K562 (cell line): ENCODE measurements at regions not wholly inside any gene's neighbourhood (a gene's known extent, or its start where the extent isn't known, plus 50 kb on each side); places are given as distances from the start of the nearest gene placed in this dataset.

Experiments
- ATF4 ChIP-seq: fragments of 450-650 bp; formaldehyde crosslinking; IDR thresholded peaks from 2 replicates; pipeline ENCODE4 v1.4.0; 2022; ENCODE audit warnings: mild to moderate bottlenecking, moderate library complexity
- CBX3 ChIP-seq, 2 experiments: IDR thresholded peaks; 1 replicate in 1 of 2; 2 replicates in 1 of 2; pipeline ENCODE4 v1.6.1; 2012; ENCODE audit warnings: inconsistent platforms in 2 of 2, low read length in 2 of 2, borderline replicate concordance in 1 of 2, control low read depth in 1 of 2
- CBX5 ChIP-seq: IDR thresholded peaks from 2 replicates; pipeline ENCODE4 v1.6.1; 2014; ENCODE audit warnings: low read depth, borderline replicate concordance
- CREB3 ChIP-seq: fragments of 450-650 bp; conservative IDR thresholded peaks from 2 replicates; pipeline ENCODE4 v1.6.1; 2016; ENCODE audit warnings: missing genetic modification characterization, low read depth, mild to moderate bottlenecking, missing compliant biosample characterization, moderate library complexity
- CSDE1 ChIP-seq, 2 experiments: fragments of 450-650 bp; IDR thresholded peaks; 2 replicates each; pipeline ENCODE4 v1.6.1; 2016; ENCODE audit warnings: mild to moderate bottlenecking in 1 of 2
- CXXC5 ChIP-seq: fragments of 250-450 bp; sonication (Bioruptor Pico); IDR thresholded peaks from 2 replicates; pipeline ENCODE4 v1.8.0; 2022; ENCODE audit warnings: inconsistent platforms, mild to moderate bottlenecking, moderate library complexity
- ELF2 ChIP-seq: fragments of 250-450 bp; sonication (Bioruptor Pico); IDR thresholded peaks from 2 replicates; pipeline ENCODE4 v1.5.0; 2021; ENCODE audit warnings: mild to moderate bottlenecking
- HDAC6 ChIP-seq: IDR thresholded peaks from 2 replicates; pipeline ENCODE4 v1.6.1; 2012; ENCODE audit warnings: low read depth, mild to moderate bottlenecking, control low read depth, inconsistent platforms, low read length, moderate library complexity
- HOXB6 ChIP-seq: fragments of 250-450 bp; sonication (Bioruptor Pico); IDR thresholded peaks from 2 replicates; pipeline ENCODE4 v1.5.1; 2022; ENCODE audit warnings: mild to moderate bottlenecking, borderline replicate concordance
- JUND ChIP-seq, 2 experiments: IDR thresholded peaks; 2 replicates in 1 of 2; 3 replicates in 1 of 2; pipeline ENCODE4 v1.6.1; 2011; ENCODE audit warnings: borderline replicate concordance in 2 of 2, low read depth in 2 of 2, low read length in 2 of 2, improper control_type of control experiment in 1 of 2, missing biosample characterization in 1 of 2, missing genetic modification characterization in 1 of 2, missing genetic modification reagents in 1 of 2
- MEF2D ChIP-seq: conservative IDR thresholded peaks from 2 replicates; pipeline ENCODE4 v1.6.1; 2016; ENCODE audit warnings: low read depth, missing genetic modification characterization, missing compliant biosample characterization
- PTRF ChIP-seq: fragments of 450-650 bp; IDR thresholded peaks from 2 replicates; pipeline ENCODE4 v1.6.1; 2016; ENCODE audit warnings: mild to moderate bottlenecking, missing genetic modification characterization, missing compliant biosample characterization
- SMAD4 ChIP-seq: fragments of 250-450 bp; sonication (Bioruptor Pico); conservative IDR thresholded peaks from 2 replicates; pipeline ENCODE4 v1.8.0; 2021; ENCODE audit warnings: inconsistent platforms, mild to moderate bottlenecking, moderate library complexity
- ZNF175 ChIP-seq: fragments of 200-800 bp; sonication (Bioruptor generic); IDR thresholded peaks from 2 replicates; pipeline ENCODE4 v1.6.1; 2016; ENCODE audit warnings: low read depth, mild to moderate bottlenecking, missing genetic modification characterization, missing compliant biosample characterization
- ZNF324 ChIP-seq: fragments of 250-450 bp; sonication (Bioruptor Pico); IDR thresholded peaks from 2 replicates; pipeline ENCODE4 v1.4.0; 2020; ENCODE audit warnings: mild to moderate bottlenecking
- ZNF592 ChIP-seq: fragments of 450-650 bp; IDR thresholded peaks from 2 replicates; pipeline ENCODE4 v1.6.1; 2017; ENCODE audit warnings: antibody characterized with exemption, mild to moderate bottlenecking
- TF ChIP-seq, protein P1 (sequence below): fragments of 450-650 bp; formaldehyde crosslinking; conservative IDR thresholded peaks from 2 replicates; pipeline ENCODE4 v1.4.0; 2022; ENCODE audit warnings: mild to moderate bottlenecking, missing genetic modification characterization
- TF ChIP-seq, protein P2 (sequence below): fragments of 450-650 bp; conservative IDR thresholded peaks from 2 replicates; pipeline ENCODE4 v1.6.1; 2016; ENCODE audit warnings: missing genetic modification characterization, low read depth, mild to moderate bottlenecking, control low read depth, missing compliant biosample characterization

- TF ChIP-seq ZNF592 (peak; percentile 88), PTRF (tag) (peak; percentile 13; the same call in 1 of the 2 replicates), CXXC5 (CRISPR knock-in tag) (peak; percentile 33), CREB3 (tag) (peak; percentile 69; the same call in 1 of the 2 replicates), HDAC6 (no peak), ATF4 (CRISPR knock-in tag) (peak; percentile 53), CBX5 (no peak), ELF2 (CRISPR knock-in tag) (peak; percentile 50; the same call in 1 of the 2 replicates), CBX3 (IDR thresholded peaks at IDR 0.05; ENCODE audit: borderline replicate concordance in 1 of 2, low read length in 2 of 2) (no peak), ZNF175 (CRISPR knock-in tag) (peak; percentile 91), SMAD4 (0 out of 2 replicates have a peak, but pooled peaks have one; percentile 4), JUND (IDR thresholded peaks at IDR 0.05; ENCODE audit: borderline replicate concordance, low read depth, low read length) (no peak), JUND (tag; IDR thresholded peaks at IDR 0.05; ENCODE audit: borderline replicate concordance, low read depth, low read length) (peak; percentile 34; the same call in 1 of the 3 replicates), HOXB6 (CRISPR knock-in tag) (no peak), ZNF324 (CRISPR knock-in tag) (0 out of 2 replicates have a peak, but pooled peaks have one; percentile 19), CSDE1 (IDR thresholded peaks at IDR 0.05) (no peak), MEF2D (peak; percentile 67; the same call in 1 of the 2 replicates)
- TF ChIP-seq, protein P1, sequence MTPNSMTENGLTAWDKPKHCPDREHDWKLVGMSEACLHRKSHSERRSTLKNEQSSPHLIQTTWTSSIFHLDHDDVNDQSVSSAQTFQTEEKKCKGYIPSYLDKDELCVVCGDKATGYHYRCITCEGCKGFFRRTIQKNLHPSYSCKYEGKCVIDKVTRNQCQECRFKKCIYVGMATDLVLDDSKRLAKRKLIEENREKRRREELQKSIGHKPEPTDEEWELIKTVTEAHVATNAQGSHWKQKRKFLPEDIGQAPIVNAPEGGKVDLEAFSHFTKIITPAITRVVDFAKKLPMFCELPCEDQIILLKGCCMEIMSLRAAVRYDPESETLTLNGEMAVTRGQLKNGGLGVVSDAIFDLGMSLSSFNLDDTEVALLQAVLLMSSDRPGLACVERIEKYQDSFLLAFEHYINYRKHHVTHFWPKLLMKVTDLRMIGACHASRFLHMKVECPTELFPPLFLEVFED (CRISPR knock-in tag) = peak; percentile 41; the same call in 1 of the 2 replicates
- TF ChIP-seq, protein P2, sequence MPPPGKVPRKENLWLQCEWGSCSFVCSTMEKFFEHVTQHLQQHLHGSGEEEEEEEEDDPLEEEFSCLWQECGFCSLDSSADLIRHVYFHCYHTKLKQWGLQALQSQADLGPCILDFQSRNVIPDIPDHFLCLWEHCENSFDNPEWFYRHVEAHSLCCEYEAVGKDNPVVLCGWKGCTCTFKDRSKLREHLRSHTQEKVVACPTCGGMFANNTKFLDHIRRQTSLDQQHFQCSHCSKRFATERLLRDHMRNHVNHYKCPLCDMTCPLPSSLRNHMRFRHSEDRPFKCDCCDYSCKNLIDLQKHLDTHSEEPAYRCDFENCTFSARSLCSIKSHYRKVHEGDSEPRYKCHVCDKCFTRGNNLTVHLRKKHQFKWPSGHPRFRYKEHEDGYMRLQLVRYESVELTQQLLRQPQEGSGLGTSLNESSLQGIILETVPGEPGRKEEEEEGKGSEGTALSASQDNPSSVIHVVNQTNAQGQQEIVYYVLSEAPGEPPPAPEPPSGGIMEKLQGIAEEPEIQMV (tag) = 0 out of 2 replicates have a peak, but pooled peaks have one; percentile 40
Measured at GRCh38 chr4:10179957-10180602, 63.5 kb upstream of the WDR1 start (continued).
